ENCODE measurements at regions not wholly inside any gene's neighbourhood (a gene's known extent, or its start where the extent isn't known, plus 50 kb on each side); places are given as distances from the start of the nearest gene placed in this dataset.

DNA sequence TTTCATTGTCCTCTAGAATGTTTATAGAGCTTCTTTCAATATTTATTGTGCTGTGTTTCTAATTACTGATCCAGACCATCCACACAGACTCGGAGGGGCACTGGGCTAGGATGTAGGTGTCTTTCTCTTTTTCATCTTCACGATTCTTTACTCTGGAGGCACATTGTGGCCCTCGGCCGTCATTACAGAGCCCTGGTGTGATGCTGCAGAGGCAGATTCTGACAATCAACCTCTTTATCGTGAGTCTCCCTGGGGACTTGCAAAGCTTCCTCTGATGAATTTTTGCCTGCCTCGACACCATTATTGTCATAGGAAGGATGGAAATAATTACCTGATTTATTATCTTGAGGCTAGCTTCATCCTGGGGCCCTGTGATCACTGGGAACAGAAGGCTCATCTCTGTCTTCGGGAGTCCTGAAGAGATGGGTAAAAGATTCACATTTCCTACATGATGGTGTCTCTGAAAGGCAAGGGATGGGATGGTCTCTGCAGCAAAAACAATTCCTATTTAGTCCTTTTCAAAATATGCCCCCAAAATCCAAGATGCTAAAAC lies 89.4 kb downstream of the SEC16B start:
- TF ChIP-seq, protein P1, sequence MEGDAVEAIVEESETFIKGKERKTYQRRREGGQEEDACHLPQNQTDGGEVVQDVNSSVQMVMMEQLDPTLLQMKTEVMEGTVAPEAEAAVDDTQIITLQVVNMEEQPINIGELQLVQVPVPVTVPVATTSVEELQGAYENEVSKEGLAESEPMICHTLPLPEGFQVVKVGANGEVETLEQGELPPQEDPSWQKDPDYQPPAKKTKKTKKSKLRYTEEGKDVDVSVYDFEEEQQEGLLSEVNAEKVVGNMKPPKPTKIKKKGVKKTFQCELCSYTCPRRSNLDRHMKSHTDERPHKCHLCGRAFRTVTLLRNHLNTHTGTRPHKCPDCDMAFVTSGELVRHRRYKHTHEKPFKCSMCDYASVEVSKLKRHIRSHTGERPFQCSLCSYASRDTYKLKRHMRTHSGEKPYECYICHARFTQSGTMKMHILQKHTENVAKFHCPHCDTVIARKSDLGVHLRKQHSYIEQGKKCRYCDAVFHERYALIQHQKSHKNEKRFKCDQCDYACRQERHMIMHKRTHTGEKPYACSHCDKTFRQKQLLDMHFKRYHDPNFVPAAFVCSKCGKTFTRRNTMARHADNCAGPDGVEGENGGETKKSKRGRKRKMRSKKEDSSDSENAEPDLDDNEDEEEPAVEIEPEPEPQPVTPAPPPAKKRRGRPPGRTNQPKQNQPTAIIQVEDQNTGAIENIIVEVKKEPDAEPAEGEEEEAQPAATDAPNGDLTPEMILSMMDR (conservative IDR thresholded peaks at IDR 0.05; ENCODE audit: low read depth, low read length) = no peak
- TF ChIP-seq, protein P2, sequence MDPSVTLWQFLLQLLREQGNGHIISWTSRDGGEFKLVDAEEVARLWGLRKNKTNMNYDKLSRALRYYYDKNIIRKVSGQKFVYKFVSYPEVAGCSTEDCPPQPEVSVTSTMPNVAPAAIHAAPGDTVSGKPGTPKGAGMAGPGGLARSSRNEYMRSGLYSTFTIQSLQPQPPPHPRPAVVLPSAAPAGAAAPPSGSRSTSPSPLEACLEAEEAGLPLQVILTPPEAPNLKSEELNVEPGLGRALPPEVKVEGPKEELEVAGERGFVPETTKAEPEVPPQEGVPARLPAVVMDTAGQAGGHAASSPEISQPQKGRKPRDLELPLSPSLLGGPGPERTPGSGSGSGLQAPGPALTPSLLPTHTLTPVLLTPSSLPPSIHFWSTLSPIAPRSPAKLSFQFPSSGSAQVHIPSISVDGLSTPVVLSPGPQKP (IDR thresholded peaks at IDR 0.05; ENCODE audit: borderline replicate concordance, low read depth, low read length) = no peak
- no peak for TF ChIP-seq RFX5 (IDR thresholded peaks at IDR 0.05; ENCODE audit: low read depth, low read length)
- TF ChIP-seq RAD21 (IDR thresholded peaks at IDR 0.05; ENCODE audit: low read length) = no peak
- no peak for TF ChIP-seq BHLHE40 (IDR thresholded peaks at IDR 0.05; ENCODE audit: low read depth, low read length)
- no peak for TF ChIP-seq MXI1 (IDR thresholded peaks at IDR 0.05; ENCODE audit: borderline replicate concordance, low read depth, low read length)
- TF ChIP-seq POLR2A (IDR thresholded peaks at IDR 0.05; ENCODE audit: low read depth, low read length) = no peak
- TF ChIP-seq MAFK (IDR thresholded peaks at IDR 0.05; ENCODE audit: low read depth, low read length) = no peak
- TF ChIP-seq FOS (IDR thresholded peaks at IDR 0.05; ENCODE audit: low read depth, low read length) = no peak
- TF ChIP-seq MAZ (IDR thresholded peaks at IDR 0.05; ENCODE audit: borderline replicate concordance, low read depth, low read length) = no peak
- TF ChIP-seq, protein P3, sequence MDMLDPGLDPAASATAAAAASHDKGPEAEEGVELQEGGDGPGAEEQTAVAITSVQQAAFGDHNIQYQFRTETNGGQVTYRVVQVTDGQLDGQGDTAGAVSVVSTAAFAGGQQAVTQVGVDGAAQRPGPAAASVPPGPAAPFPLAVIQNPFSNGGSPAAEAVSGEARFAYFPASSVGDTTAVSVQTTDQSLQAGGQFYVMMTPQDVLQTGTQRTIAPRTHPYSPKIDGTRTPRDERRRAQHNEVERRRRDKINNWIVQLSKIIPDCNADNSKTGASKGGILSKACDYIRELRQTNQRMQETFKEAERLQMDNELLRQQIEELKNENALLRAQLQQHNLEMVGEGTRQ (IDR thresholded peaks at IDR 0.05; ENCODE audit: low read depth, low read length) = no peak
- no peak for TF ChIP-seq RCOR1 (IDR thresholded peaks at IDR 0.05; ENCODE audit: insufficient replicate concordance, low read length)
- TF ChIP-seq SMC3 (IDR thresholded peaks at IDR 0.05; ENCODE audit: low read depth, low read length) = no peak
